OCI-LY1 (cell line): ENCODE measurements at regions not wholly inside any gene's neighbourhood (a gene's known extent, or its start where the extent isn't known, plus 50 kb on each side); places are given as distances from the start of the nearest gene placed in this dataset.

ENCODE experiments used
- H2AFZ ChIP-seq: fragments of 200-600 bp; sonication (generic), shearing (Covaris generic); 2 replicates; pipeline ENCODE4 v1.6.0; 2014; ENCODE audit warnings: antibody characterized with exemption, mild to moderate bottlenecking, low read length
- H3F3A ChIP-seq: fragments of 200-600 bp; sonication (generic), shearing (Covaris generic); 2 replicates; pipeline ENCODE4 v1.6.0; 2014; ENCODE audit warnings: mild to moderate bottlenecking, antibody characterized with exemption, low read length, moderate library complexity; ENCODE audit not compliant: insufficient read depth
- H3K27ac ChIP-seq: fragments of 200-600 bp; sonication (generic); 2 replicates; pipeline ENCODE4 v1.5.1; 2014; ENCODE audit warnings: low read length, mixed run types, mild to moderate bottlenecking, low read depth; ENCODE audit not compliant: poor library complexity, severe bottlenecking
- H3K27me3 ChIP-seq: fragments of 200-600 bp; sonication (generic); 2 replicates; pipeline ENCODE4 v1.6.0; 2014; ENCODE audit warnings: antibody characterized with exemption, mild to moderate bottlenecking, low read length, moderate library complexity; ENCODE audit not compliant: insufficient read depth
- H3K36me3 ChIP-seq: fragments of 200-600 bp; sonication (generic); 2 replicates; pipeline ENCODE4 v1.6.1; 2014; ENCODE audit warnings: mild to moderate bottlenecking, antibody characterized with exemption, low read length, moderate library complexity, mixed read lengths; ENCODE audit not compliant: insufficient read depth
- H3K4me1 ChIP-seq: fragments of 200-600 bp; sonication (generic); 2 replicates; pipeline ENCODE4 v1.5.1; 2014; ENCODE audit warnings: mild to moderate bottlenecking, low read length, moderate library complexity; ENCODE audit not compliant: insufficient read depth, severe bottlenecking
- H3K4me2 ChIP-seq: fragments of 200-600 bp; sonication (generic), shearing (Covaris generic); 2 replicates; pipeline ENCODE4 v1.6.1; 2014; ENCODE audit warnings: low read length
- H3K4me3 ChIP-seq: fragments of 200-600 bp; sonication (generic); 2 replicates; pipeline ENCODE4 v1.5.1; 2014; ENCODE audit warnings: low read length, low read depth, mild to moderate bottlenecking, mixed read lengths; ENCODE audit not compliant: poor library complexity, severe bottlenecking
- H3K79me2 ChIP-seq: fragments of 200-600 bp; shearing (Covaris generic); 2 replicates; pipeline ENCODE4 v1.6.1; 2016; ENCODE audit warnings: mixed run types, low read length, mixed read lengths; ENCODE audit not compliant: insufficient read depth
- H3K9ac ChIP-seq: fragments of 200-600 bp; sonication (generic), shearing (Covaris generic); 2 replicates; pipeline ENCODE4 v1.6.1; 2014; ENCODE audit warnings: mild to moderate bottlenecking, low read length, mixed read lengths
- H3K9me2 ChIP-seq: fragments of 200-600 bp; sonication (generic), shearing (Covaris generic); 2 replicates; pipeline ENCODE4 v1.6.1; 2014; ENCODE audit warnings: low read depth, mild to moderate bottlenecking, low read length, mixed read lengths
- H3K9me3 ChIP-seq: fragments of 200-600 bp; shearing (Covaris generic); 2 replicates; pipeline ENCODE4 v1.6.1; 2014; ENCODE audit warnings: low read length, mixed read lengths
- H4K20me1 ChIP-seq: fragments of 200-600 bp; sonication (generic), shearing (Covaris generic); 2 replicates; pipeline ENCODE4 v1.6.0; 2016; ENCODE audit warnings: mild to moderate bottlenecking, low read length; ENCODE audit not compliant: insufficient read depth
- EZH2 ChIP-seq: fragments of 200-600 bp; sonication (generic), shearing (Covaris generic); IDR thresholded peaks from 2 replicates; pipeline ENCODE4 v1.8.0; 2017; ENCODE audit warnings: borderline replicate concordance, mixed run types, mild to moderate bottlenecking, antibody characterized with exemption, low read length, moderate library complexity, mixed read lengths
- TF ChIP-seq, protein P1 (sequence below): fragments of 200-600 bp; sonication (generic), shearing (Covaris generic); IDR thresholded peaks from 2 replicates; pipeline ENCODE4 v1.5.1; 2017; ENCODE audit warnings: mild to moderate bottlenecking, antibody characterized with exemption, low read length, moderate library complexity, mixed read lengths

- H3K27ac ChIP-seq, result no peak overlapping the region
- no peaks in the 10 kb centered on the region for H4K20me1 ChIP-seq
- no peaks in the 10 kb centered on the region for H3K36me3 ChIP-seq
- no peak for TF ChIP-seq EZH2
- TF ChIP-seq, protein P1, sequence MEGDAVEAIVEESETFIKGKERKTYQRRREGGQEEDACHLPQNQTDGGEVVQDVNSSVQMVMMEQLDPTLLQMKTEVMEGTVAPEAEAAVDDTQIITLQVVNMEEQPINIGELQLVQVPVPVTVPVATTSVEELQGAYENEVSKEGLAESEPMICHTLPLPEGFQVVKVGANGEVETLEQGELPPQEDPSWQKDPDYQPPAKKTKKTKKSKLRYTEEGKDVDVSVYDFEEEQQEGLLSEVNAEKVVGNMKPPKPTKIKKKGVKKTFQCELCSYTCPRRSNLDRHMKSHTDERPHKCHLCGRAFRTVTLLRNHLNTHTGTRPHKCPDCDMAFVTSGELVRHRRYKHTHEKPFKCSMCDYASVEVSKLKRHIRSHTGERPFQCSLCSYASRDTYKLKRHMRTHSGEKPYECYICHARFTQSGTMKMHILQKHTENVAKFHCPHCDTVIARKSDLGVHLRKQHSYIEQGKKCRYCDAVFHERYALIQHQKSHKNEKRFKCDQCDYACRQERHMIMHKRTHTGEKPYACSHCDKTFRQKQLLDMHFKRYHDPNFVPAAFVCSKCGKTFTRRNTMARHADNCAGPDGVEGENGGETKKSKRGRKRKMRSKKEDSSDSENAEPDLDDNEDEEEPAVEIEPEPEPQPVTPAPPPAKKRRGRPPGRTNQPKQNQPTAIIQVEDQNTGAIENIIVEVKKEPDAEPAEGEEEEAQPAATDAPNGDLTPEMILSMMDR, result no peak
- no peaks in the 10 kb centered on the region for H3F3A ChIP-seq
- H3K4me1 ChIP-seq, result no peaks in the 10 kb centered on the region
- no peak overlapping the region for H3K4me2 ChIP-seq
- no peaks in the 10 kb centered on the region for H3K9me3 ChIP-seq
- no peaks in the 10 kb centered on the region for H3K27me3 ChIP-seq
- no peaks in the 10 kb centered on the region for H3K9me2 ChIP-seq
- no peak overlapping the region for H2AFZ ChIP-seq
- H3K9ac ChIP-seq, result no peak overlapping the region
- no peaks in the 10 kb centered on the region for H3K79me2 ChIP-seq
- no peak overlapping the region for H3K4me3 ChIP-seq
Measured at GRCh38 chr18:77548790-77549420, 299.3 kb downstream of the GALR1 start.

- Histone ChIP-seq H3K9me3 (no peaks in the 10 kb centered on the region), H3K27ac (no peak overlapping the region), H3K79me2 (no peaks in the 10 kb centered on the region), H3K4me2 (no peak overlapping the region), H4K20me1 (no peaks in the 10 kb centered on the region), H3K9me2 (no peaks in the 10 kb centered on the region), H2AFZ (no peak overlapping the region), H3K4me1 (no peaks in the 10 kb centered on the region), H3K9ac (no peak overlapping the region), H3K27me3 (no peaks in the 10 kb centered on the region), H3K36me3 (no peaks in the 10 kb centered on the region), H3F3A (no peaks in the 10 kb centered on the region), H3K4me3 (no peak overlapping the region)
- TF ChIP-seq EZH2, result no peak
- TF ChIP-seq, protein P1, result no peak
Measured at GRCh38 chr18:77550625-77551024, 301.0 kb downstream of the GALR1 start.

DNA sequence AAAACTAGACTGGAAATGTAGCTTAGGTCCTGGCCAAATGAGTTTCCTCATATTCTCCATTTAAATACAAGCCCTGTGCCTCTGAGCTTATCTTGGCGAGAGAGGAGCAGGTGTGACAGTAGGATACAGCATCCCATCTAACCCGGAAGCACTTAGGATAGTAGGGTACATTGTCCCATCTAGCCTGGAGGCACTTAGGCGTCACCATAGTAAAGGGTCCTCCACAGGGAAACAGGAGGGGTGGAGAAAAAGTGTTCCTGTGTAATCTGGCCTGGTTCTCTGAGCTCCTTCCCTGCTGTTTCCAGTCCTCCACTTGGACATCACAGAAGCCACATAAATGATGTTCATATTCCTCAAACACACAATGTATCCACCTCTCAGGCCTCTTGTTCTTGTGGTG lies 301.4 kb downstream of the GALR1 start:
- Histone ChIP-seq H3K4me3 (no peak overlapping the region), H4K20me1 (no peaks in the 10 kb centered on the region), H3K27ac (no peak overlapping the region), H3K27me3 (no peaks in the 10 kb centered on the region), H3K4me1 (no peaks in the 10 kb centered on the region), H3K79me2 (no peaks in the 10 kb centered on the region), H3K9me3 (no peaks in the 10 kb centered on the region), H3K9me2 (no peaks in the 10 kb centered on the region), H3K4me2 (no peak overlapping the region), H3K9ac (no peak overlapping the region), H2AFZ (no peak overlapping the region), H3K36me3 (no peaks in the 10 kb centered on the region), H3F3A (no peaks in the 10 kb centered on the region)
- TF ChIP-seq, protein P1, result no peak
